Uterus (tissue), 3 donors: ENCODE measurements at regions not wholly inside any gene's neighbourhood (a gene's known extent, or its start where the extent isn't known, plus 50 kb on each side); places are given as distances from the start of the nearest gene placed in this dataset.

Experiments
- DNase-seq, 2 donors: peaks; one replicate each; pipeline ENCODE4 v3.0.0-alpha.2; 2019 to 2020
- H3K27ac ChIP-seq, 2 donors: fragments of 200-600 bp; sonication (generic); 1 replicate in 1 of 2; 2 replicates in 1 of 2; pipeline ENCODE4 v1.5.1; 2016 to 2018
- H3K27me3 ChIP-seq, 2 donors: fragments of 200-600 bp; sonication (generic); one replicate each; pipeline ENCODE4 v1.5.1; 2018 to 2019; ENCODE audit warnings: control low read depth in 1 of 2
- H3K36me3 ChIP-seq, 2 donors: fragments of 200-600 bp; sonication (generic); one replicate each; pipeline ENCODE4 v1.5.1; 2019; ENCODE audit warnings: control low read depth in 1 of 2
- H3K4me1 ChIP-seq, 2 donors: fragments of 200-600 bp; sonication (generic); one replicate each; pipeline ENCODE4 v1.5.1; 2018 to 2019; ENCODE audit warnings: control low read depth in 1 of 2
- H3K4me3 ChIP-seq, 2 donors: fragments of 200-600 bp; sonication (generic); 1 replicate in 1 of 2; 2 replicates in 1 of 2; pipeline ENCODE4 v1.5.1; 2018 to 2019; ENCODE audit warnings: mild to moderate bottlenecking in 1 of 2
- H3K9me3 ChIP-seq, 2 donors: fragments of 200-600 bp; sonication (generic); one replicate each; pipeline ENCODE4 v1.5.1; 2019; ENCODE audit warnings: control low read depth in 1 of 2
- POLR2A ChIP-seq, 2 donors: fragments of 450-650 bp; IDR thresholded peaks; one replicate each; pipeline ENCODE4 v1.6.1; 2016; ENCODE audit warnings: antibody characterized with exemption in 2 of 2, mild to moderate bottlenecking in 1 of 2, moderate library complexity in 1 of 2
- intact Hi-C: fragments of 100-400 bp; cut with DNase I; formaldehyde crosslinking; loops from one replicate; pipeline ENCODE4 v1.15.1; 2023; ENCODE audit warnings: low total_unique reads
- TF ChIP-seq, protein P1 (sequence below), 4 experiments: fragments of 200-600 bp in 2 of 4; fragments of 450-650 bp in 2 of 4; sonication (generic) in 2 of 4; IDR thresholded peaks; one replicate each; pipeline ENCODE4 v1.5.1; 2016 to 2019; ENCODE audit warnings: antibody characterized with exemption in 4 of 4, mild to moderate bottlenecking in 2 of 4, moderate library complexity in 1 of 4
- donor health status: DM: yes; HTN: yes; CAD: no.

- H3K9me3 ChIP-seq: no peaks in the 10 kb centered on the region
- TF ChIP-seq, protein P1, sequence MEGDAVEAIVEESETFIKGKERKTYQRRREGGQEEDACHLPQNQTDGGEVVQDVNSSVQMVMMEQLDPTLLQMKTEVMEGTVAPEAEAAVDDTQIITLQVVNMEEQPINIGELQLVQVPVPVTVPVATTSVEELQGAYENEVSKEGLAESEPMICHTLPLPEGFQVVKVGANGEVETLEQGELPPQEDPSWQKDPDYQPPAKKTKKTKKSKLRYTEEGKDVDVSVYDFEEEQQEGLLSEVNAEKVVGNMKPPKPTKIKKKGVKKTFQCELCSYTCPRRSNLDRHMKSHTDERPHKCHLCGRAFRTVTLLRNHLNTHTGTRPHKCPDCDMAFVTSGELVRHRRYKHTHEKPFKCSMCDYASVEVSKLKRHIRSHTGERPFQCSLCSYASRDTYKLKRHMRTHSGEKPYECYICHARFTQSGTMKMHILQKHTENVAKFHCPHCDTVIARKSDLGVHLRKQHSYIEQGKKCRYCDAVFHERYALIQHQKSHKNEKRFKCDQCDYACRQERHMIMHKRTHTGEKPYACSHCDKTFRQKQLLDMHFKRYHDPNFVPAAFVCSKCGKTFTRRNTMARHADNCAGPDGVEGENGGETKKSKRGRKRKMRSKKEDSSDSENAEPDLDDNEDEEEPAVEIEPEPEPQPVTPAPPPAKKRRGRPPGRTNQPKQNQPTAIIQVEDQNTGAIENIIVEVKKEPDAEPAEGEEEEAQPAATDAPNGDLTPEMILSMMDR (IDR thresholded peaks at IDR 0.05): no peak
- TF ChIP-seq POLR2A (IDR thresholded peaks at IDR 0.05): no peak
- H3K4me3 ChIP-seq: no peak overlapping the region
- H3K27ac ChIP-seq: no peak overlapping the region
- no peak for DNase-seq
- H3K27me3 ChIP-seq: no peaks in the 10 kb centered on the region
- intact Hi-C loops: no loop called here
- no peaks in the 10 kb centered on the region for H3K36me3 ChIP-seq
- H3K4me1 ChIP-seq: no peaks in the 10 kb centered on the region
Measured at GRCh38 chrX:36504625-36505024, 503.5 kb upstream of the FAM47C start.

DNA sequence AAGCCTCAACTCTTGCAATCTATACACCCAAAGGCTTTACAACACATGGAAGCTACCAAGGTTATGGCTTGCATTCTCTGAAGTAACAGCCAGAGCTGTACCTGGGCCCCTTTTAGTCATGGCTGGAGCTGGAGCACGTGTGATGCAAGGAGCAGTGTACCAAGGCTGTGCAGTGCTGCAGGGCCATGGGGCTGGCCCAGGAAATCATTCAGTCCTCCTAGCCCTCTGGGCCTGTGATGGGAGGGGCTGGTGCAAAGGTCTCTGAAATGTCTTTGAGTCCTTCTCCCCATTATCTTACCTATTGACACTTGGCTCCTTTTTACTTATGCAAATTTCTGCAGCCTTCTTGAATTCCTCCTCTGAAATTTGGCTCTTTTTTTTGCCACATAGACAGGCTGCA lies 500.1 kb upstream of the FAM47C start:
- no peak overlapping the region for H3K4me3 ChIP-seq
- TF ChIP-seq, protein P1 (IDR thresholded peaks at IDR 0.05): no peak
- no peak for TF ChIP-seq POLR2A (IDR thresholded peaks at IDR 0.05)
- H3K9me3 ChIP-seq: no peaks in the 10 kb centered on the region
- intact Hi-C loops: no loop called here
- DNase-seq: no peak
- no peaks in the 10 kb centered on the region for H3K4me1 ChIP-seq
- H3K36me3 ChIP-seq: no peaks in the 10 kb centered on the region
- no peaks in the 10 kb centered on the region for H3K27me3 ChIP-seq
- no peak overlapping the region for H3K27ac ChIP-seq

GRCh38 chrX:36510736-36511135 lies 497.4 kb upstream of the FAM47C start:
- intact Hi-C loops: no loop called here
- TF ChIP-seq, protein P1 (IDR thresholded peaks at IDR 0.05): no peak
- no peak for TF ChIP-seq POLR2A (IDR thresholded peaks at IDR 0.05)
- Histone ChIP-seq H3K27me3 (no peaks in the 10 kb centered on the region), H3K4me1 (no peaks in the 10 kb centered on the region), H3K27ac (no peak overlapping the region), H3K36me3 (no peaks in the 10 kb centered on the region), H3K9me3 (peaks cover 0 to 4% of the 10 kb centered on the region in 2 donors), H3K4me3 (no peak overlapping the region)
- DNase-seq: no peak

GRCh38 chrX:36528661-36529060 lies 479.5 kb upstream of the FAM47C start:
- Histone ChIP-seq H3K4me3 (no peak overlapping the region), H3K4me1 (no peaks in the 10 kb centered on the region), H3K9me3 (no peaks in the 10 kb centered on the region), H3K27me3 (no peaks in the 10 kb centered on the region), H3K36me3 (no peaks in the 10 kb centered on the region), H3K27ac (no peak overlapping the region)
- intact Hi-C loops: no loop called here
- DNase-seq: no peak
- TF ChIP-seq, protein P1 (IDR thresholded peaks at IDR 0.05): no peak
- TF ChIP-seq POLR2A (IDR thresholded peaks at IDR 0.05): no peak

GRCh38 chrX:36534900-36535299 lies 473.3 kb upstream of the FAM47C start:
- Histone ChIP-seq H3K36me3 (no peaks in the 10 kb centered on the region), H3K9me3 (no peaks in the 10 kb centered on the region), H3K4me3 (no peak overlapping the region), H3K4me1 (no peaks in the 10 kb centered on the region), H3K27me3 (no peaks in the 10 kb centered on the region), H3K27ac (no peak overlapping the region)
- intact Hi-C loops: no loop called here
- no peak for DNase-seq
- no peak for TF ChIP-seq POLR2A (IDR thresholded peaks at IDR 0.05)
- TF ChIP-seq, protein P1 (IDR thresholded peaks at IDR 0.05): no peak
